HG02870 (cell line): ENCODE measurements at regions not wholly inside any gene's neighbourhood (a gene's known extent, or its start where the extent isn't known, plus 50 kb on each side); places are given as distances from the start of the nearest gene placed in this dataset.
"Not testable (repeated sequence)": the region's sequence is repeated elsewhere in the genome, so short reads cannot be mapped to it uniquely, and the experiment has no call there.

Experiments
- ATAC-seq: cut with Tn5 transposase; IDR thresholded peaks from one replicate; pipeline ENCODE4 v1.9.1; 2021; ENCODE audit warnings: mild to moderate bottlenecking, moderate library complexity; ENCODE audit not compliant: unreplicated experiment

DNA sequence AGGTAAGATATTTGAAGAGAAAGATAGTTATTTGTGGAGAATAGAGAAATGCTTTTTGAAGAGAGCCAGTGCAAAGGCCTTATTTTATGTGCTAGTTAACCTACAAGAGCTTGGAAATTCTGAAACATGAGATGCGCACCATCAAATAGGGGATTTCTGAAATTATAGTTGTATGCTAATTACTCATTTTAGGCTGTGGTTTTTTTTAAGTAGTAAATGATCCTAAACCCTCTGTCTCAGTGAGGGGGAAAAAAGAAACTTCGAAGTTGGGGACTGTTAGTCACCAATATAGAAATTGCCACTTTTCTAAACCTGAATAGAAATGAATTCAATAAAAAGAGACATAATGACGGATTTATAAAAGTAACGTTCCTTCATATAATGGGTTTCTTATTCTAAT is 119.3 kb upstream of the MDFIC start:
- ATAC-seq = peak; percentile 55

DNA sequence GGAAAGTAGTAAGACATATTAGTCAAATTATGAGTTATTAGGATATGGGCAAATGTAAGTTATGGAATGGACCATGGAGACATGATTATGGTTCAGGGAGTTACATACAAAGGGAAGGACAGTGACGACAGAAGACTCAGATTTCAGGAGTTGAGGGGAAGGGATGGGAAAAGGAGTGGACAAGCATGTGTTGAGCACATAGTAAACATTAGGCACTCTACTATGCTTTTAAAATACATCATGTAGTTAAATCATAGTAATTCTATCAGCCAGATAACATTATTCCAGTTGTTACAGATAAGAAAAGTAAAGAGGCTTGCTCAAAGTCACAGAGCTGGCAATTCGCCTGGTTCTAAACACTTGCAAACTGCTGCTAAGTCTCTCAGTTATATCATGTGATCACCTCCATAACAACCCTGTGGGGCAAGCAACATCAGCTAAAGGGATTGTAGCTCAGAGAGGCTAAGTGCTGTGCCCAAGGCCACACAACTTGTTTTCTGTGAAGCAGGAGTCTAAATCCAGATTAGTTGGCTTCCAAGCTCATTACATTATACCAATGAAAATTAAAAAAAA is 115.2 kb upstream of the MDFIC start:
- no peak for ATAC-seq

DNA sequence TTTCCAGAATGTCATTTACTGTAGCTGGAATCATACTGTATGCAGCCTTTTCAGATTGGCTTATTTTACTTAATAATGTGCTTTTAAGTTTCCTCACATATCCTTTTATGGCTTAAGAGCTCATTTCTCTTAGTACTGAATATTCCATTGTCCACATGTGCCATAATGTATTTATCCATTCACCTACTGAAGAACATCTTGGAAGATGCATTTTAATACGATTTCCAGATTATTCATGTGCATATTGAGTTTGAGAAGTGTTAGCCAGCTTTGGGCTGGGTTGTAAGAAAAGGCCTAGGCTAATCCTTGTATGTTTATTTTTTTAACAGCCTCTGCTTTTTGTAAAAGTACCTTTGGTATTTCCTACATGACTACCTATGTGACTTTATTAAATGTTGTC is 109.3 kb upstream of the MDFIC start:
- ATAC-seq = no peak

DNA sequence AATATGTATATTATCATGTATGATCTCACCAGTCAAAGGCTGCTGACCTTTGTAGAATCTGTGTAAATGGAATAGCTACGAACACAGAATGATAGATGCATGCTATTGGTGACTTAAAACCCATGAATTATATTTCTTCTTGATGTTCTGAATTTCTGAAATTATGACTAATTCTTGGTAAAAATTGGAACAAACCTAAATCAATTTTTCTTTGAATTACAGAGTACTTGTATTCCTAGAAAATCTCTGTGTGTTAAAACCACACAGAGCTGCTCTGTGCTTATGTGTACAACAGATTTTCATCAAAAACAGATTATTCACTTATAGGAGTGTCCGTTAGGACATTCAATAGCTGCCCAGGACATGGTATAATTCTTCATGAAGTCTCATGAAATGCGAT is 108.3 kb upstream of the MDFIC start:
- ATAC-seq = no peak

- ATAC-seq = not testable (repeated sequence)
Observed at GRCh38 chr7:114817036-114817435, 104.9 kb upstream of the MDFIC start.

- no peak for ATAC-seq
Observed at GRCh38 chr7:114818501-114818900, 103.4 kb upstream of the MDFIC start.

DNA sequence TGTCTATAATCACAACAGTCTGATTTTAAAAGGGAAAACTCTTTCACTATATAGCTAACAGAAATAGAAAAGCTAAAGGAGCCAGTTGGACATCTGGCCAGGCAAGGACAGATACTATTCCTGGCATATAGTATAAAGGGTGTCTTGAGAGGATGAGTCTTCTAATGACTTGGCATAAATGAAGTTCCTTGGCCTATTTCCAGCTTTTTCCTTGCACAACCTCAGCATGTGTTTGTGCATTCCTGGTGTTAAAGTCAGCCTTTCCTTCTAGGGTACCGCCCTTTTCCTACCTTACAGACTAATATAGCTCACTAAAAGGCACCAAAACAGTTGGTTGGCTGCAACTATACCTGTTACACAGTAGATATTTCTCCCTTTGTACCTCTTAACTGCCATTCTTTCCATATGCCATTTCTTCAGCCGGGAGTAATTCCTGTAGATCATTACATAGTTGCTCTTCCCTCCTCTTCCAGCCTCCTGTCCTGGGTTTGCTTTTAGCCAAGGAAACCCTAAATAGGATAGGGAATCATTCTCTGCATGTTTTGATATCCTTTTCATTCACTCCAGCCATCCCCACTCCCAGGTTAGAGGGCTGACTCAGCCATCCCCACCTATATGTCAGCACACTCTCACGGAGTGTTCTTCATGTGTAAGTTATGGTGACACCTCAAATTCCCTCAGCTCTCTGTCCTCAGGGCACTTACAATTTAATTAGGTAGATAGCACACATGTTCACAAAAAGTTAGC is 102.1 kb upstream of the MDFIC start:
- no peak for ATAC-seq

DNA sequence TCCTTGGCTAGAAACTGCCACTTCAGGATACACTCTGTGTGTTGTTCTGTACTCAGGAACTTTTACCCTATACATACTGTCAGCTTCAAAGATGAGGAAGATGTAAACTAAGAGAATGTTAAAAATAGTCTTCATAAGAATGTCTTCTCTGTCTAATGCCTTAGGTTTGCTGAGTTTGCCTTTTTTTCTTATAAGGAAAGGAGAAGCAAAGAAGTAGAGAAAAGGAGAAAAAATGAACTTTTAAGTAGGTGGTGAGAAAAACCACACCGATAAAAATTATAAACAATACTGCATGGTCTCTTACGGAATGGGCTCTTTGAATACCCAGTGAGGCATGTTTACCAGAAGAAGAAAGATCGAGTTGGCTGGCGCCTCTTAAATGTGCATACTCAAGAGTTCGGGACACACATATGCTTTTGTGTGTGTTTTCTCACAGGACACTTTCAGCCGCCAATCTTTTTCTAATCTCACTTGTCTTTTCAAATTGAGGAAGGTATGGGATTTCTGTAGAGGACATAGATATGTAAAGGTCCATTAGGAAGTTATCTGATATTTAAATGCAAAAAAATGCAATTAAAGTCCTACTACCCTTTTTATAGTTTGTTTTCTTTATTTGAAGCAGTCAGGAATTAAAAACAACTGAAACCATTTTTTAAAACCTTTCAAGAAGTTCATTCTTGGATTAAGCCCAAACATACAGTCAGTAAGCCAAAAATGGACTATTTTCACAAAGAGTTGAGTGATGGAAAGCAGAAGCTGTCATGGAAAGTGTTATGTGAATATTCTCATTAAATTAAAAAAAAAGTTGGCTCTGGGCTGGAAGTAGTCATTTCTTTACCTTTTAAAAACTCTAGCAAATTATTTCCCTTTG is 100.6 kb upstream of the MDFIC start:
- no peak for ATAC-seq

DNA sequence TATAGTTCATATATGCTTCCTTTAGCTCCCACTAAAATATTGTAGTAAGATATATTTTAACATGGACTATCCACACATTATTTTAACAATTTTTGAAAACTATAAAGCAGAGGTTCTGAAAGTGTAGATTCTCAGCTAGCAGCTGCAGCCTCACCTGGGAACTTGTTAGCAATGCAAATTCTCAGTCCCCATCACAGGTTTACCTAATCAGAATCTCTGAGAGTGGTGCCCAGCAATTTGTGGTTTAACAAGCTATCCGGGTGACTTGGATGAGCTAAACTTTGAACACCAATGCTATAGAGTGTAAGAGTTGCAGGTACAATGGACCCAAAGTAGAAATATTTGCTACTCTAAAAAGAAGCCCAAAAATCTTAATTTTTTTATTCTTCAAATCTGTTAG is 99.8 kb upstream of the MDFIC start:
- ATAC-seq = no peak

- ATAC-seq = no peak
Observed at GRCh38 chr7:114822844-114823243, 99.0 kb upstream of the MDFIC start.

GRCh38 chr7:114823290-114823689 is 98.6 kb upstream of the MDFIC start:
- ATAC-seq = no peak

- no peak for ATAC-seq
Observed at GRCh38 chr7:114825423-114825951, 96.4 kb upstream of the MDFIC start.

- no peak for ATAC-seq
Observed at GRCh38 chr7:114830952-114831351, 90.9 kb upstream of the MDFIC start.

- peak; percentile 95 for ATAC-seq
Observed at GRCh38 chr7:114832906-114833595, 88.8 kb upstream of the MDFIC start.

DNA sequence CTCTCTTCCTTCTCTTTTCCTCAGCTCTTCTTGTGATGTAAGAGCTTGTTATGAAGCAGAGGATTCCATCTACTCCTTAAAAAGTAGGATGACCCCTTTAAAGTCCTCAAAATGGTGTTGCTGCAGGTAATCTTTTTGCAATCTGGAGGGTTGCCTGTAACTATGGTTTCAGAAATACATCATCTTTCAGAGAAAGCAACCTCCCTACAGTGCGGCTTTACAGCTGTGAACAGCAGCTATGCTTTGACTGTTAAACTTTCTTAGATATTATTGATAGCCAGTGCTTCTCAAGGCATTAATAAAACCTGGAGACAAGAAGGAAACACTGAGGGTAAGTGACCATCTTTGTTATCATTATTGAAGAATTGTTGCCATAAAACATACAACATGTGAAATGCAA is 86.6 kb upstream of the MDFIC start:
- ATAC-seq = no peak

GRCh38 chr7:114835861-114836260 is 86.0 kb upstream of the MDFIC start:
- no peak for ATAC-seq

- ATAC-seq = no peak
Observed at GRCh38 chr7:114842551-114843065, 79.3 kb upstream of the MDFIC start.

DNA sequence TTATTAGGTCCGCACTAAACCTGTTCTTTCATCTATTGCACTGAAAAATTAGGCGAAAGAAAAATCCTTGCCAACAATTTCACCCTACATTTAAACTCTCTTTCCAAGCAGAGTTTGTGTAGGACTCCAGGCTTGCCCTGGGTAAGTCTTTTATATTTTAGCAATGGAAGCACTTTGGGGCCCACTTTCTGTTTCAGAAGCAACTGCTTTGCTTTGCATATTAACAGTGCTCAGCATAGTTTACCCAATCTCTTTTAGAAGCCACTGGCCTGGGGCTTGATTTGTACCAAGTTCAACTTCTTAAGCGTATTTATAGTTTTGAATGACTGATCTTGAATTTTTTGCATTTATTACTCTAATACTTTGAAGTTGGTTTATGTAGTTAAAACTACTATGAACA is 78.8 kb upstream of the MDFIC start:
- ATAC-seq = no peak

DNA sequence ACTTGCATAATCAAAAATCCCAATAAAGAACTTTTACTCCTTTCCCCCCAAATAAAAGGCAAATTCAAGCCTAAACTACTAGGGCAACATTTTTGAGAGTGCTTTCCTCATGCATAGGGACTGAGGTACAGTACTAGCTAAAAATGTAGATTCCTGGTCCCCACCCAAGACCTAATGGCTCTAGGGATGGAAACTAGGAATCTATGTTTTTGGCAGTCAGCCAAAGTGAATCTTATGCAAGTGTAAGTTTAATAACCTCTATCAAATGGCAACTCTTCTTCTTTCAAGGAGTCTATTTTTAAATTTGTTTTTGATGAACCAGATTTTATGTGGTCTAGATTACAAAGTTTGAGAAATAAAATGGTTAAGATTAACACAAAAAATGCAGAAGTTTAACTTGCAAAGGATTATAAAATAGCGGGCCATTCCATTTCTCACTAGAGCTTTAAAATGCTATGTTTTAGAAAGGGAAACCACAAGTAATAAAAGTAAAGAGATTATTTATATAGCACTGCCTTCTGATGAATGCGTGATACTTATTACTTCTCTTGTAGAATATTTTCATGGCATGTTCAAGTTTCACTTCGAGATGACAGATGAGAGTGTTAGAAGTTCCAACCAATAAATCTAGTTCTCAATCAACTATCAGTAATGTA is 70.4 kb upstream of the MDFIC start:
- no peak for ATAC-seq

- ATAC-seq = no peak
Observed at GRCh38 chr7:114852293-114852692, 69.6 kb upstream of the MDFIC start.
